ENCODE measurements at regions not wholly inside any gene's neighbourhood (a gene's known extent, or its start where the extent isn't known, plus 50 kb on each side); places are given as distances from the start of the nearest gene placed in this dataset.

GRCh38 chr2:63680455-63680854 lies 91.7 kb downstream of the MDH1 start:
- Histone ChIP-seq H3K4me1 (peaks cover 0 to 7% (median 0%) of the 10 kb centered on the region in 10 experiments; a peak in 3 of 20 replicates), H3K27me3 (no peaks in the 10 kb centered on the region), H3K4me2 (no peak overlapping the region), H3K36me3 (no peaks in the 10 kb centered on the region), H3K27ac (no peak overlapping the region), H3K4me3 (no peak overlapping the region), H3K9me3 (replicated peaks in 1 of 11) (no peaks in the 10 kb centered on the region), H4K20me1 (no peaks in the 10 kb centered on the region), H3K9ac (no peak overlapping the region)
- TF ChIP-seq Cebpa-rat (IDR thresholded peaks at IDR 0.05), result no peak

- Histone ChIP-seq H4K20me1 (no peaks in the 10 kb centered on the region), H3K9ac (no peak overlapping the region), H3K9me3 (replicated peaks in 1 of 11) (no peaks in the 10 kb centered on the region), H3K36me3 (no peaks in the 10 kb centered on the region), H3K4me1 (peaks cover 0 to 7% (median 0%) of the 10 kb centered on the region in 10 experiments; a peak in 3 of 20 replicates), H3K27me3 (no peaks in the 10 kb centered on the region), H3K4me3 (no peak overlapping the region), H3K27ac (no peak overlapping the region), H3K4me2 (no peak overlapping the region)
- no peak for TF ChIP-seq Cebpa-rat (IDR thresholded peaks at IDR 0.05)
These were observed 93.1 kb downstream of the MDH1 start for GRCh38 chr2:63681896-63682295.

- TF ChIP-seq Cebpa-rat (IDR thresholded peaks at IDR 0.05), result no peak
- Histone ChIP-seq H3K4me1 (no peaks in the 10 kb centered on the region), H3K9ac (no peak overlapping the region), H3K27ac (no peak overlapping the region), H4K20me1 (no peaks in the 10 kb centered on the region), H3K4me3 (no peak overlapping the region), H3K36me3 (no peaks in the 10 kb centered on the region), H3K4me2 (no peak overlapping the region), H3K27me3 (no peaks in the 10 kb centered on the region), H3K9me3 (replicated peaks in 1 of 11) (no peaks in the 10 kb centered on the region)
These were observed 103.3 kb downstream of the MDH1 start for GRCh38 chr2:63692002-63692606.

- no peak overlapping the region for H3K4me3 ChIP-seq
- H4K20me1 ChIP-seq, result no peaks in the 10 kb centered on the region
- no peak overlapping the region for H3K9ac ChIP-seq
- no peaks in the 10 kb centered on the region for H3K36me3 ChIP-seq
- H3K27ac ChIP-seq, result no peak overlapping the region
- peaks cover 0 to 14% (median 0%) of the 10 kb centered on the region in 10 experiments; a peak in 3 of 20 replicates for H3K4me1 ChIP-seq
- no peaks in the 10 kb centered on the region for H3K27me3 ChIP-seq
- TF ChIP-seq Cebpa-rat (IDR thresholded peaks at IDR 0.05), result no peak
- peaks cover 0 to 2% (median 0%) of the 10 kb centered on the region in 11 experiments; a peak in 1 of 22 replicates for H3K9me3 ChIP-seq (replicated peaks in 1 of 11)
- H3K4me2 ChIP-seq, result no peak overlapping the region
These were observed 106.8 kb downstream of the MDH1 start for GRCh38 chr2:63695583-63695982.

- Histone ChIP-seq H3K4me1 (peaks cover 0 to 16% (median 0%) of the 10 kb centered on the region in 10 experiments; a peak in 5 of 20 replicates), H3K4me2 (no peak overlapping the region), H3K9ac (no peak overlapping the region), H3K27ac (no peak overlapping the region), H4K20me1 (no peaks in the 10 kb centered on the region), H3K27me3 (no peaks in the 10 kb centered on the region), H3K9me3 (replicated peaks in 1 of 11) (peaks cover 0 to 6% (median 0%) of the 10 kb centered on the region in 11 experiments; a peak in 1 of 22 replicates), H3K36me3 (no peaks in the 10 kb centered on the region), H3K4me3 (no peak overlapping the region)
- TF ChIP-seq Cebpa-rat (IDR thresholded peaks at IDR 0.05), result no peak
These were observed 107.7 kb downstream of the MDH1 start for GRCh38 chr2:63696496-63696895.

- Histone ChIP-seq H3K27ac (no peak overlapping the region), H3K4me1 (peaks cover 0 to 23% (median 0%) of the 10 kb centered on the region in 10 experiments; a peak in 5 of 20 replicates), H4K20me1 (no peaks in the 10 kb centered on the region), H3K27me3 (no peaks in the 10 kb centered on the region), H3K4me2 (no peak overlapping the region), H3K9ac (no peak overlapping the region), H3K9me3 (replicated peaks in 1 of 11) (peaks cover 0 to 6% (median 0%) of the 10 kb centered on the region in 11 experiments; a peak in 1 of 22 replicates), H3K36me3 (no peaks in the 10 kb centered on the region), H3K4me3 (no peak overlapping the region)
- no peak for TF ChIP-seq Cebpa-rat (IDR thresholded peaks at IDR 0.05)
These were observed 108.4 kb downstream of the MDH1 start for GRCh38 chr2:63697160-63697559.

GRCh38 chr2:63698786-63699548 lies 110.2 kb downstream of the MDH1 start:
- Histone ChIP-seq H3K9ac (no peak overlapping the region), H3K36me3 (no peaks in the 10 kb centered on the region), H3K4me1 (peaks cover 0 to 23% (median 0%) of the 10 kb centered on the region in 10 experiments; a peak in 5 of 20 replicates), H3K4me3 (no peak overlapping the region), H3K4me2 (0 out of 22 replicates have a peak overlapping the region, but pooled peaks of 1 of the 11 experiments have one; percentile 6), H3K27me3 (no peaks in the 10 kb centered on the region), H3K27ac (no peak overlapping the region), H4K20me1 (no peaks in the 10 kb centered on the region), H3K9me3 (replicated peaks in 1 of 11) (peaks cover 0 to 6% (median 0%) of the 10 kb centered on the region in 11 experiments; a peak in 1 of 22 replicates)
- TF ChIP-seq Cebpa-rat (IDR thresholded peaks at IDR 0.05), result no peak

GRCh38 chr2:63699549-63699839 lies 110.7 kb downstream of the MDH1 start:
- H3K4me2 ChIP-seq, result no peak overlapping the region
- peaks cover 0 to 6% (median 0%) of the 10 kb centered on the region in 11 experiments; a peak in 1 of 22 replicates for H3K9me3 ChIP-seq (replicated peaks in 1 of 11)
- no peaks in the 10 kb centered on the region for H3K27me3 ChIP-seq
- no peaks in the 10 kb centered on the region for H4K20me1 ChIP-seq
- no peak overlapping the region for H3K27ac ChIP-seq
- no peak overlapping the region for H3K9ac ChIP-seq
- peaks cover 0 to 23% (median 0%) of the 10 kb centered on the region in 10 experiments; a peak in 5 of 20 replicates for H3K4me1 ChIP-seq
- no peak for TF ChIP-seq Cebpa-rat (IDR thresholded peaks at IDR 0.05)
- H3K4me3 ChIP-seq, result no peak overlapping the region
- no peaks in the 10 kb centered on the region for H3K36me3 ChIP-seq

GRCh38 chr2:63700271-63700670 lies 111.5 kb downstream of the MDH1 start:
- Histone ChIP-seq H4K20me1 (no peaks in the 10 kb centered on the region), H3K4me2 (no peak overlapping the region), H3K9me3 (replicated peaks in 1 of 11) (peaks cover 0 to 6% (median 0%) of the 10 kb centered on the region in 11 experiments; a peak in 1 of 22 replicates), H3K4me1 (peaks cover 0 to 23% (median 0%) of the 10 kb centered on the region in 10 experiments; a peak in 5 of 20 replicates), H3K27ac (no peak overlapping the region), H3K36me3 (no peaks in the 10 kb centered on the region), H3K27me3 (no peaks in the 10 kb centered on the region), H3K4me3 (no peak overlapping the region), H3K9ac (no peak overlapping the region)
- TF ChIP-seq Cebpa-rat (IDR thresholded peaks at IDR 0.05), result no peak
